BLaER1 (cell line): ENCODE measurements at regions not wholly inside any gene's neighbourhood (a gene's known extent, or its start where the extent isn't known, plus 50 kb on each side); places are given as distances from the start of the nearest gene placed in this dataset.
A peak's percentile ranks its signal among the peaks of the same experiment; 100 is the strongest.

Source experiments
- H3K27ac ChIP-seq: shearing (Covaris generic); formaldehyde crosslinking; 2 replicates; pipeline ENCODE4 v1.8.1; 2022
- H3K27me3 ChIP-seq: shearing (Covaris generic); formaldehyde crosslinking; 2 replicates; pipeline ENCODE4 v1.8.1; 2022
- H3K36me3 ChIP-seq: shearing (Covaris generic); formaldehyde crosslinking; 2 replicates; pipeline ENCODE4 v1.8.1; 2022
- H3K4me1 ChIP-seq: shearing (Covaris generic); formaldehyde crosslinking; 2 replicates; pipeline ENCODE4 v1.8.1; 2022
- H3K4me2 ChIP-seq: shearing (Covaris generic); formaldehyde crosslinking; 2 replicates; pipeline ENCODE4 v1.8.1; 2022
- H3K4me3 ChIP-seq: shearing (Covaris generic); formaldehyde crosslinking; 2 replicates; pipeline ENCODE4 v1.8.1; 2022
- H3K9ac ChIP-seq: shearing (Covaris generic); formaldehyde crosslinking; 2 replicates; pipeline ENCODE4 v1.8.1; 2022
- H3K9me3 ChIP-seq: shearing (Covaris generic); formaldehyde crosslinking; 2 replicates; pipeline ENCODE4 v1.8.1; 2022
- H4K20me1 ChIP-seq: shearing (Covaris generic); formaldehyde crosslinking; 2 replicates; pipeline ENCODE4 v1.8.1; 2022
- Cebpa-rat ChIP-seq: shearing (Covaris generic); IDR thresholded peaks from 2 replicates; pipeline ENCODE4 v1.8.1; 2022

DNA sequence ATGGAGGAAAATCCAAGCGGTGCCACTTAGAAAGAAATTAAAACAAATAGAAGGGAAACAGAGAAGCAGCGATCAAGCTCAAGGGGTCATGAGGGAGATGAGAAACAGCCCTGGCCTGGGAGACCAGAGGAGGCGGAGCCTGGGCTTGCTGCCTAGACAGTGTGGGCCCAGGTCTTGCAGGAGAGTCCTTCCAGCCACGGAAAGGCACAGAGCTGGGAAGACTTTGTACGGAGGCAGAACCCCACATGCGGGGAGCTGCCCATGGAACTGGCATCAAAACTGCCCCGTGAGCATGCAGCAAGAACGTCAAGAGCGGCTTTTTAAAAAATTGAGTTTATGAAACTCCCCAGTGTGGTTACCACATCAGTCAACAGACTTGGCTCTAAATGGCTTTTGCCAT, 119.4 kb downstream of the IRX1 start:
- H3K27me3 ChIP-seq = no peaks in the 10 kb centered on the region
- H3K27ac ChIP-seq = no peak overlapping the region
- H3K4me1 ChIP-seq = no peaks in the 10 kb centered on the region
- H3K9me3 ChIP-seq = peaks cover 5% of the 10 kb centered on the region
- no peak overlapping the region for H3K4me3 ChIP-seq
- no peaks in the 10 kb centered on the region for H4K20me1 ChIP-seq
- no peak overlapping the region for H3K4me2 ChIP-seq
- no peak for TF ChIP-seq Cebpa-rat
- H3K9ac ChIP-seq = no peak overlapping the region
- no peaks in the 10 kb centered on the region for H3K36me3 ChIP-seq

- H3K36me3 ChIP-seq = no peaks in the 10 kb centered on the region
- H3K4me2 ChIP-seq = peak overlapping the region; percentile 66
- peaks cover 37% of the 10 kb centered on the region for H3K4me1 ChIP-seq
- H4K20me1 ChIP-seq = no peaks in the 10 kb centered on the region
- no peaks in the 10 kb centered on the region for H3K27me3 ChIP-seq
- peak overlapping the region; percentile 8; the same call in 1 of the 2 replicates for H3K4me3 ChIP-seq
- TF ChIP-seq Cebpa-rat = no peak
- 0 out of 2 replicates have a peak, but pooled peaks cover 5% of the 10 kb centered on the region for H3K9me3 ChIP-seq
- H3K9ac ChIP-seq = peak overlapping the region; percentile 49; the same call in 1 of the 2 replicates
- 0 out of 2 replicates have a peak overlapping the region, but pooled peaks have one; percentile 5 for H3K27ac ChIP-seq
These were observed 134.0 kb downstream of the IRX1 start for GRCh38 chr5:3729631-3730030.

DNA sequence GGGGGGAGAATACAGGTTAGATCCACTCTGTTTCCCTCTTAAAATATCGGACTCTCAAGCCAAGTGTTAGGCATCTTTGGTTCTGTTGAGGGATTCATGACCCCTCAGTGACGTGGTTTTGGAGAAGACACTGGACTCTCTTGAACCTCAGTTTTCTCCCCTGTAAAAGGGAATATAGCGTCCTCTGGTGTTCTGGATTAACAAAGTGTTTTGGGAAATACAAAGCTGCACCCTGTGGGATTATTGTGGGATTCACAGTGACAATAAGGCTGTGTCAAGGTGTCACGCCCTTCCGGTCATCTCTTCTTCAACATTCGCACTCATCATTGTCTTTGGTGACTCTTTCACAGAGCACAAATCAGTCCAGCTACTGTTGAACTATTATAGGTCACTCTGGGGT, 139.0 kb downstream of the IRX1 start:
- Histone ChIP-seq H3K9ac (no peak overlapping the region), H3K4me3 (no peak overlapping the region), H3K27ac (no peak overlapping the region), H3K9me3 (no peaks in the 10 kb centered on the region), H3K36me3 (no peaks in the 10 kb centered on the region), H4K20me1 (no peaks in the 10 kb centered on the region), H3K4me1 (peaks cover 22% of the 10 kb centered on the region), H3K27me3 (no peaks in the 10 kb centered on the region), H3K4me2 (no peak overlapping the region)
- TF ChIP-seq Cebpa-rat = no peak

DNA sequence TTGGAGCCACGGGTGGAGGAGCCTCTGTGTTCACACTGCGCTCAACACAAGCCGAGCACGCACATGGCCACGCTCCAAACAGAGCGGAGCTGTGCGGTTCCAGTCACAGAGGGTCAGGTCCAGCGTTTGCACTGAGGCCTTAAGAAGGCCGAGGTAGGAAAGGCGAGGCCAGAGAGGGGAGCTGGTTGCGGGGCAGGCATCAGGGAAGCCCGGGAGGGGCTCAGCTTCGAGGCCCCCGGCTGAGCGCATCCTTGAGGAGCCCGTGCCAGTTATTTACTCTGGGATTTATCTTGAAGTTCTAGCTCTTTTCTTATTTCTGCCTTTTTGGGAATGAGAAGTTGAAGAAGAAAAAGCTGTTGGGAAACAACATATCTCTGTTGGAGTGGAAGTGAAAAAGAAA, 140.8 kb downstream of the IRX1 start:
- Histone ChIP-seq H3K27ac (no peak overlapping the region), H3K4me2 (no peak overlapping the region), H3K27me3 (no peaks in the 10 kb centered on the region), H3K36me3 (no peaks in the 10 kb centered on the region), H4K20me1 (no peaks in the 10 kb centered on the region), H3K4me1 (peaks cover 4% of the 10 kb centered on the region; the same call in 1 of the 2 replicates), H3K9ac (no peak overlapping the region), H3K4me3 (no peak overlapping the region), H3K9me3 (no peaks in the 10 kb centered on the region)
- TF ChIP-seq Cebpa-rat = no peak

DNA sequence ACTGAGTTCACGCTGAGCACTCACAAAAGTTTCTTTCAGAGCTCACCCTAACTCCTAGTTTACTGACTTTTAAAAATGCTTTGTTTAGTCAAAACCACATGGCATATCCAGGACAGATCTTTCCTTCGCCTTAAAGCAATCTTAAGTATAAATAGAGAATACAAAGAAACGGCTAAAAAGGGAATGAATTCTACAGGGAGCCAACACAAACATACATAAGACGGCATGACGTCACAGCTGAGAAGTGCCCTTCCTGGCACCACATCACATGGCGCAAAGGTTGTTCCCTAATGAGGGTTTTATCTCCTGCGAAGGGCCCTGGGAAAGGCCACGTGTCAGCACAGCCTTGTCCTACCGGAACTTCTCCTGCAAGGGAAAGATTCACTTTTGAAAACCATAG, 141.3 kb downstream of the IRX1 start:
- H3K27ac ChIP-seq = no peak overlapping the region
- no peaks in the 10 kb centered on the region for H3K9me3 ChIP-seq
- H3K4me2 ChIP-seq = no peak overlapping the region
- H3K9ac ChIP-seq = no peak overlapping the region
- H3K36me3 ChIP-seq = no peaks in the 10 kb centered on the region
- no peaks in the 10 kb centered on the region for H4K20me1 ChIP-seq
- no peak for TF ChIP-seq Cebpa-rat
- H3K4me1 ChIP-seq = no peaks in the 10 kb centered on the region
- H3K4me3 ChIP-seq = no peak overlapping the region
- no peaks in the 10 kb centered on the region for H3K27me3 ChIP-seq

DNA sequence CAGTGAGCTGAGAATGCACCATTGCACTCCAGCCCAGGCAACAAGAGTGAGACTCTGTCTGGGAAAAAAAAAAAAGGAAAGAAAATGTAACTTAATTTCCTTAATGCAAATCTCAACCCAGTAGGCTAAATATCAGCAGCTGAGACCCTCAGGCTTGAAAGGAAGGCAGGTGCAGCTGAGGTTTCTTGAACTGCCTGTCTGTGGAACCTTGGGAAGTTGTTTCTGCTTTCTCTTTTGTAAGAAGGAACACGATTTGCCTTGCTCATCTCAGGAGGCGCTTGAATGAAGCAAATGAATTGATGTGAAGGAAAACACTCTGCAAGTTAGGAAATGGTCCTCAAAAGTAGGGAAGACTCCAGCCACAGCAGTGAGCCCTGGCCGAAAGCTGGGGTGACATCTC, 143.3 kb downstream of the IRX1 start:
- Histone ChIP-seq H3K4me3 (no peak overlapping the region), H3K4me1 (peaks cover 6% of the 10 kb centered on the region), H3K27ac (no peak overlapping the region), H4K20me1 (no peaks in the 10 kb centered on the region), H3K9ac (no peak overlapping the region), H3K36me3 (no peaks in the 10 kb centered on the region), H3K27me3 (no peaks in the 10 kb centered on the region), H3K9me3 (no peaks in the 10 kb centered on the region), H3K4me2 (no peak overlapping the region)
- TF ChIP-seq Cebpa-rat = no peak

- peaks cover 6% of the 10 kb centered on the region for H3K4me1 ChIP-seq
- H3K36me3 ChIP-seq = no peaks in the 10 kb centered on the region
- no peaks in the 10 kb centered on the region for H3K27me3 ChIP-seq
- H3K9ac ChIP-seq = no peak overlapping the region
- no peak for TF ChIP-seq Cebpa-rat
- no peak overlapping the region for H3K4me2 ChIP-seq
- no peaks in the 10 kb centered on the region for H4K20me1 ChIP-seq
- H3K4me3 ChIP-seq = no peak overlapping the region
- no peaks in the 10 kb centered on the region for H3K9me3 ChIP-seq
- H3K27ac ChIP-seq = no peak overlapping the region
These were observed 145.1 kb downstream of the IRX1 start for GRCh38 chr5:3740546-3741373.

DNA sequence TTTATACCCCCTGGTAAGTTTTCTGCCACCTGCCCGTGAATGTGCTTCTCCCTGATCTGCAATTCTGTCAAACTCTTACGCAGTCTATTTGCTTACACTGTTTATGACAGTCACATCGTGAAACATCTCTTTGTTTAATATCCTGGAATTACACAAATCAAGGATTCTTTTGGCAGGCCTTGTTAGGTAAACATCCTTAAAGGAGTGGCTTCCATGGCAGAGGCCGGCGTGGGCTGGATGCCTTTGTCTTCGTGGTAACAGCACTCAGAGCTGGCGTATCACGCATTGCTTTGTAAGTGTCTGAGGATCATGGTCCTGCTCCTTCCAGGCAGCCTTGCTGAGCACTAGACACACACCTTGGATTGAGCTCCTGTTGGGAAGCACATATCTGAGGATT, 145.7 kb downstream of the IRX1 start:
- H3K9ac ChIP-seq = no peak overlapping the region
- H3K4me3 ChIP-seq = no peak overlapping the region
- no peaks in the 10 kb centered on the region for H3K27me3 ChIP-seq
- H3K4me2 ChIP-seq = no peak overlapping the region
- H3K27ac ChIP-seq = no peak overlapping the region
- H3K36me3 ChIP-seq = no peaks in the 10 kb centered on the region
- no peak for TF ChIP-seq Cebpa-rat
- no peaks in the 10 kb centered on the region for H4K20me1 ChIP-seq
- H3K9me3 ChIP-seq = peaks cover 4% of the 10 kb centered on the region; the same call in 1 of the 2 replicates
- H3K4me1 ChIP-seq = peaks cover 6% of the 10 kb centered on the region

DNA sequence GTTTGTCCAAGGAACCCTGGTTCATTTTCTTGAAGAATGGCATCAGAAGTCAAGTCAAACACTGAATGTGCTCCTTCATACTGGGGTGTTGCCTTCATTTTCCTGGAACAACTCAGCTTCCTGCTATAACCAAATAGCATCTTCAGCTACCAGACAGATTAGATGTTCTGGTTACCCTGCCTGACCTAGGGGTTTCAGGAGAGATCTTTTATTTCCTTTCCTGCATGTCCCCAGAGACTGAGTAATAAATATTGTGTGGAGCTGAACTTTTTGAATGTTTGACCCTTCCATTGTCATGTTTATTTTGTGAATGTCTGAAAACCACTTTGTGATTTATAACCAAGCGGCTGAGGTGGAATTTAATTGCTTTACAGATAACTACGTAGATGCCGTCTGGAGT, 147.1 kb downstream of the IRX1 start:
- Histone ChIP-seq H3K4me2 (no peak overlapping the region), H4K20me1 (no peaks in the 10 kb centered on the region), H3K27ac (no peak overlapping the region), H3K9me3 (peaks cover 18% of the 10 kb centered on the region), H3K9ac (no peak overlapping the region), H3K27me3 (no peaks in the 10 kb centered on the region), H3K36me3 (no peaks in the 10 kb centered on the region), H3K4me3 (no peak overlapping the region), H3K4me1 (peaks cover 6% of the 10 kb centered on the region)
- no peak for TF ChIP-seq Cebpa-rat

GRCh38 chr5:3751846-3752245, 156.2 kb downstream of the IRX1 start:
- no peak overlapping the region for H3K27ac ChIP-seq
- no peak for TF ChIP-seq Cebpa-rat
- H3K9me3 ChIP-seq = peaks cover 26% of the 10 kb centered on the region
- H4K20me1 ChIP-seq = no peaks in the 10 kb centered on the region
- H3K4me3 ChIP-seq = no peak overlapping the region
- H3K9ac ChIP-seq = no peak overlapping the region
- H3K4me2 ChIP-seq = no peak overlapping the region
- no peaks in the 10 kb centered on the region for H3K36me3 ChIP-seq
- no peaks in the 10 kb centered on the region for H3K27me3 ChIP-seq
- H3K4me1 ChIP-seq = peaks cover 9% of the 10 kb centered on the region
